Panc1 (cell line): ENCODE measurements at regions not wholly inside any gene's neighbourhood (a gene's known extent, or its start where the extent isn't known, plus 50 kb on each side); places are given as distances from the start of the nearest gene placed in this dataset.
"Not testable (repeated sequence)": the region's sequence is repeated elsewhere in the genome, so short reads cannot be mapped to it uniquely, and the experiment has no call there.

Source experiments
- ATAC-seq: fragments of 200-7000 bp; cut with Tn5 transposase; 2 replicates; pipeline ENCODE4 v1.9.1; 2020; ENCODE audit warnings: mild to moderate bottlenecking, moderate library complexity
- BruUV-seq: library from RNA; stranded (reverse); fragments of 400-500 nt; replicated peaks from 2 replicates; lab custom pipeline; 2021; lab: Mats Ljungman, UMichigan
- CTCF ChIA-PET: fragments of 300-600 bp; sonication (Branson Sonifier 250); formaldehyde crosslinking; loops from one replicate; lab custom pipeline; 2022; ENCODE audit warnings: antibody characterized with exemption; lab: Charles Lee
- POLR2A ChIA-PET: fragments of 300-600 bp; sonication (Branson Sonifier 250); formaldehyde crosslinking; loops from one replicate; lab custom pipeline; 2022; ENCODE audit warnings: antibody characterized with exemption; lab: Charles Lee
- DNase-seq: peaks from one replicate; pipeline ENCODE4 v3.0.0-alpha.2; 2010; ENCODE audit warnings: low read depth, low spot score
- H3K27ac ChIP-seq: 2 replicates; pipeline ENCODE4 v1.5.1; 2011; ENCODE audit warnings: mild to moderate bottlenecking, low read length, inconsistent platforms
- H3K27me3 ChIP-seq: fragments of 200-500 bp; sonication (Bioruptor generic); 2 replicates; pipeline ENCODE4 v1.6.0; 2014; ENCODE audit warnings: low read length, inconsistent platforms; ENCODE audit not compliant: control insufficient read depth, insufficient read depth
- H3K36me3 ChIP-seq: fragments of 200-500 bp; sonication (Bioruptor generic); 2 replicates; pipeline ENCODE4 v1.5.1; 2014; ENCODE audit warnings: inconsistent platforms, mild to moderate bottlenecking, low read length, moderate library complexity; ENCODE audit not compliant: control insufficient read depth, insufficient read depth
- H3K4me1 ChIP-seq: 2 replicates; pipeline ENCODE4 v1.5.1; 2011; ENCODE audit warnings: inconsistent platforms, mild to moderate bottlenecking, low read length, moderate library complexity; ENCODE audit not compliant: control insufficient read depth, insufficient read depth
- H3K4me3 ChIP-seq, 2 experiments: 2 replicates each; pipeline ENCODE4 v1.5.1; 2011 to 2012; ENCODE audit warnings: low read depth in 2 of 2, low read length in 2 of 2, mild to moderate bottlenecking in 2 of 2, inconsistent platforms in 1 of 2, moderate library complexity in 1 of 2
- H3K9me3 ChIP-seq: fragments of 200-500 bp; sonication (Bioruptor generic); 2 replicates; pipeline ENCODE4 v1.5.1; 2014; ENCODE audit warnings: low read depth, mild to moderate bottlenecking, inconsistent platforms, low read length, moderate library complexity; ENCODE audit not compliant: control insufficient read depth, insufficient read depth
- POLR2AphosphoS5 ChIP-seq: IDR thresholded peaks from 2 replicates; pipeline ENCODE4 v1.6.1; 2012; ENCODE audit warnings: mild to moderate bottlenecking, low read depth, low read length, moderate library complexity
- SIN3A ChIP-seq: IDR thresholded peaks from 2 replicates; pipeline ENCODE4 v1.6.1; 2012; ENCODE audit warnings: low read depth, mild to moderate bottlenecking, low read length, moderate library complexity, borderline replicate concordance; ENCODE audit not compliant: insufficient read depth
- TCF7L2 ChIP-seq: IDR thresholded peaks from 2 replicates; pipeline ENCODE4 v1.6.1; 2011; ENCODE audit warnings: mild to moderate bottlenecking, low read depth, low read length, inconsistent platforms
- in situ Hi-C: cut with HindIII; loops from 2 replicates; pipeline ENCODE4 v1.10.0; 2016; ENCODE audit warnings: low sequenced_read_pairs, low pct_unique_long_range_greater_than_20kb
- intact Hi-C: fragments of 100-400 bp; cut with micrococcal nuclease; formaldehyde crosslinking; loops from one replicate; pipeline ENCODE4 v1.10.0; 2022; ENCODE audit not compliant: unreplicated experiment
- TF ChIP-seq, protein P1 (sequence below): fragments of 450-650 bp; IDR thresholded peaks from 2 replicates; pipeline ENCODE4 v1.5.1; 2017; ENCODE audit warnings: mild to moderate bottlenecking
- TF ChIP-seq, protein P2 (sequence below), 2 experiments: IDR thresholded peaks; 2 replicates each; pipeline ENCODE4 v1.6.1; 2011 to 2012; ENCODE audit warnings: low read depth in 2 of 2, control low read depth in 1 of 2, low read length in 1 of 2, mild to moderate bottlenecking in 1 of 2, moderate library complexity in 1 of 2; ENCODE audit not compliant: insufficient read depth in 1 of 2

GRCh38 chr7:83731154-83731553, 82.2 kb upstream of the SEMA3E start:
- no peak for TF ChIP-seq SIN3A
- no peak for TF ChIP-seq POLR2AphosphoS5
- TF ChIP-seq TCF7L2: no peak
- TF ChIP-seq, protein P1, sequence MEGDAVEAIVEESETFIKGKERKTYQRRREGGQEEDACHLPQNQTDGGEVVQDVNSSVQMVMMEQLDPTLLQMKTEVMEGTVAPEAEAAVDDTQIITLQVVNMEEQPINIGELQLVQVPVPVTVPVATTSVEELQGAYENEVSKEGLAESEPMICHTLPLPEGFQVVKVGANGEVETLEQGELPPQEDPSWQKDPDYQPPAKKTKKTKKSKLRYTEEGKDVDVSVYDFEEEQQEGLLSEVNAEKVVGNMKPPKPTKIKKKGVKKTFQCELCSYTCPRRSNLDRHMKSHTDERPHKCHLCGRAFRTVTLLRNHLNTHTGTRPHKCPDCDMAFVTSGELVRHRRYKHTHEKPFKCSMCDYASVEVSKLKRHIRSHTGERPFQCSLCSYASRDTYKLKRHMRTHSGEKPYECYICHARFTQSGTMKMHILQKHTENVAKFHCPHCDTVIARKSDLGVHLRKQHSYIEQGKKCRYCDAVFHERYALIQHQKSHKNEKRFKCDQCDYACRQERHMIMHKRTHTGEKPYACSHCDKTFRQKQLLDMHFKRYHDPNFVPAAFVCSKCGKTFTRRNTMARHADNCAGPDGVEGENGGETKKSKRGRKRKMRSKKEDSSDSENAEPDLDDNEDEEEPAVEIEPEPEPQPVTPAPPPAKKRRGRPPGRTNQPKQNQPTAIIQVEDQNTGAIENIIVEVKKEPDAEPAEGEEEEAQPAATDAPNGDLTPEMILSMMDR: no peak
- TF ChIP-seq, protein P2, sequence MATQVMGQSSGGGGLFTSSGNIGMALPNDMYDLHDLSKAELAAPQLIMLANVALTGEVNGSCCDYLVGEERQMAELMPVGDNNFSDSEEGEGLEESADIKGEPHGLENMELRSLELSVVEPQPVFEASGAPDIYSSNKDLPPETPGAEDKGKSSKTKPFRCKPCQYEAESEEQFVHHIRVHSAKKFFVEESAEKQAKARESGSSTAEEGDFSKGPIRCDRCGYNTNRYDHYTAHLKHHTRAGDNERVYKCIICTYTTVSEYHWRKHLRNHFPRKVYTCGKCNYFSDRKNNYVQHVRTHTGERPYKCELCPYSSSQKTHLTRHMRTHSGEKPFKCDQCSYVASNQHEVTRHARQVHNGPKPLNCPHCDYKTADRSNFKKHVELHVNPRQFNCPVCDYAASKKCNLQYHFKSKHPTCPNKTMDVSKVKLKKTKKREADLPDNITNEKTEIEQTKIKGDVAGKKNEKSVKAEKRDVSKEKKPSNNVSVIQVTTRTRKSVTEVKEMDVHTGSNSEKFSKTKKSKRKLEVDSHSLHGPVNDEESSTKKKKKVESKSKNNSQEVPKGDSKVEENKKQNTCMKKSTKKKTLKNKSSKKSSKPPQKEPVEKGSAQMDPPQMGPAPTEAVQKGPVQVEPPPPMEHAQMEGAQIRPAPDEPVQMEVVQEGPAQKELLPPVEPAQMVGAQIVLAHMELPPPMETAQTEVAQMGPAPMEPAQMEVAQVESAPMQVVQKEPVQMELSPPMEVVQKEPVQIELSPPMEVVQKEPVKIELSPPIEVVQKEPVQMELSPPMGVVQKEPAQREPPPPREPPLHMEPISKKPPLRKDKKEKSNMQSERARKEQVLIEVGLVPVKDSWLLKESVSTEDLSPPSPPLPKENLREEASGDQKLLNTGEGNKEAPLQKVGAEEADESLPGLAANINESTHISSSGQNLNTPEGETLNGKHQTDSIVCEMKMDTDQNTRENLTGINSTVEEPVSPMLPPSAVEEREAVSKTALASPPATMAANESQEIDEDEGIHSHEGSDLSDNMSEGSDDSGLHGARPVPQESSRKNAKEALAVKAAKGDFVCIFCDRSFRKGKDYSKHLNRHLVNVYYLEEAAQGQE (IDR thresholded peaks at IDR 0.05; ENCODE audit: insufficient read depth in 1 of 2, low read depth in 2 of 2, low read length in 1 of 2): no peak

GRCh38 chr7:83716923-83717322, 68.0 kb upstream of the SEMA3E start:
- in situ Hi-C loops, H3K36me3 ChIP-seq, CTCF ChIA-PET, H3K4me1 ChIP-seq, POLR2A ChIA-PET, H3K4me3 ChIP-seq, BruUV-seq, H3K27ac ChIP-seq, DNase-seq, ATAC-seq, H3K27me3 ChIP-seq, intact Hi-C loops, H3K9me3 ChIP-seq: not testable (repeated sequence)

More at GRCh38 chr7:83731154-83731553, 82.2 kb upstream of the SEMA3E start:
- Histone ChIP-seq H3K27me3 (no peaks in the 10 kb centered on the region), H3K4me1 (no peaks in the 10 kb centered on the region), H3K9me3 (no peaks in the 10 kb centered on the region), H3K4me3 (no peak overlapping the region), H3K27ac (no peak overlapping the region), H3K36me3 (no peaks in the 10 kb centered on the region)
- CTCF ChIA-PET: no interaction called here
- no peak for ATAC-seq
- no peak for DNase-seq
- POLR2A ChIA-PET: no interaction called here
- in situ Hi-C loops (no loop called here), intact Hi-C loops (no loop called here)
- BruUV-seq: no TSS peak

- no peak overlapping the region for H3K4me3 ChIP-seq
- H3K4me1 ChIP-seq: no peaks in the 10 kb centered on the region
- no peak for TF ChIP-seq SIN3A
- TF ChIP-seq, protein P1: no peak
- no peak for TF ChIP-seq POLR2AphosphoS5
- TF ChIP-seq, protein P2 (IDR thresholded peaks at IDR 0.05; ENCODE audit: insufficient read depth in 1 of 2, low read depth in 2 of 2, low read length in 1 of 2): no peak
- no peak for TF ChIP-seq TCF7L2
- 0 out of 2 replicates have a peak, but pooled peaks cover 2% of the 10 kb centered on the region for H3K9me3 ChIP-seq
- no peak for DNase-seq
- H3K36me3 ChIP-seq: no peaks in the 10 kb centered on the region
- ChIA-PET CTCF (no interaction called here), POLR2A (no interaction called here)
- BruUV-seq: no TSS peak
- intact Hi-C loops (no loop called here), in situ Hi-C loops (no loop called here)
- no peak for ATAC-seq
- no peak overlapping the region for H3K27ac ChIP-seq
- H3K27me3 ChIP-seq: no peaks in the 10 kb centered on the region
Observed at GRCh38 chr7:83708531-83708930, 59.6 kb upstream of the SEMA3E start.
